Stromal cell of bone marrow (primary cell): ENCODE measurements at regions not wholly inside any gene's neighbourhood (a gene's known extent, or its start where the extent isn't known, plus 50 kb on each side); places are given as distances from the start of the nearest gene placed in this dataset.

Experiments
- DNase-seq: peaks from one replicate; pipeline ENCODE4 v3.0.0-alpha.2; 2012; ENCODE audit warnings: low read depth

DNA sequence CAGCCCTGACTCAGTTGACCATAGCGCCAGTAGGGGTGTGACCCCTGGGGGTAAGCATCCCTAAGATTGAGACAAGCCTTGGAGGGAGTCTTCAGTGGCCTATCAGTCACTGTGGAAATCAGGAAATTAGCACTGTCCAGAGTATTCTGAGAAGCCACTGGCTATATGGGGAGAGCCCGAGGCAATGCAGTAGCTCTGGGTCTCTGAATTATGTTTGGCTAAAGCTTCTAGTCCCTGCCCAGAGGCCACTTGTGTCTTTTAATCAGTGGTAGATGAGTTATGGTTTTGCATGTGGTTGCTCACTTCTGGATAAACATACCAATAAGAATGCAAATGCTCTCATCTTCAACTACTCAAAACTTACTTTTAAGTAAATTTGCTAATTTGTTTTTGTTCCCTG is 100.6 kb upstream of the TOX3 start:
- DNase-seq, result no peak

DNA sequence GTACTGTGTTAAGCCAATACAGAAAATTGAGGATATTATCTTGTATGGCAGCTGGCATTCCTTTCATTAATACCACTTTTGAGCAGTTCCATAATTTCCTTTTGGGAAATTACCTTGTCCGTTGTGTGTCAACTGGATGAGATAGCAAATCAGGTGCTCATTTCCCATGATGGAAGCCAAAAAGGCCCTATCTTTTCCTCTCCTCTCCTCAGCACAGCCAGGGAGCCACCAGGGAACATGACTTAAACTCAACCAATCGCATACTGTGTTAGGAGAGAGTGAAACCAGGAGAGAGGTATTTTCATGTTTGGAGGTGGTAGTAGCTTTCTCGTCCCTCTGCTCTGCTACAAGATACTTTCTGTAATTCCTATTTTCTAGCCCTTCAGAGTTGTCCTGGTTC is 96.1 kb upstream of the TOX3 start:
- no peak for DNase-seq

DNA sequence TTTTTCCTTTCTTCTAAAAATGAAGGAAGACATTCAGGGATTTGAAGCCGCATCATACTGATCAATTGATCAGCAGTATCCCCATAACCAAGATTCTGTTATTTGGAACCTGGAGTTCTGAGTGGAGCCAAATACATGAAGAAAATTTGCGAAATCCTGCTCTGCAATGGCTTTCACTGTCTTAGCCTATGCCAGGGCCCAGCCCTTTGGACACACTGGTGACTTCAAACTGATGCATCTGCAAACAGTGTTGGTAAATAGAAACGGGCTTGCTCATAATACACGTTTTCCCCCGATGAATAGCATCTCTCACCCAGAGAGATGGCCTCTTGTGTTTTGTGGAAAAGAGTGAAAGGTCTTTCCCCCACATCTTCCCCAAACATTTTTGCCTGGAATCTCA is 87.6 kb upstream of the TOX3 start:
- DNase-seq, result no peak

DNA sequence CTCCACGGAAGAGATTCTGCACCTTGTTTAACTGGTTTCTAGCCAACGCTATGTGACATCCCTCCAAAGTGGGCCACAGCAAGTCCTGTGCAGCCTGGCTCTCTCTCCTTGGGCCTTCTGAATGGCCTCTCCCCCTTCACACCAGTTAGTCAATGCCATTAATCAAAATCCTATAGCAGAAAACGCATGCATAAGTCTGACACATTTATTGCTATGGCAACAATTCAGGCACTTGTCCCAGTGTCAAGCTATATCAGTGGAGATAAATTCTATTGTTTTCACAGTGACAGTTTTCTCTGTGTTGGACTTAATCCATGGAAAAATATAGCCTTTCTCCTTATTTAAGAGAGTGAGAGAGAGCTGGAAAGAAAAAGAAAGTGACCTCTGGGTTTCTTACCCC is 87.2 kb upstream of the TOX3 start:
- DNase-seq, result no peak

DNA sequence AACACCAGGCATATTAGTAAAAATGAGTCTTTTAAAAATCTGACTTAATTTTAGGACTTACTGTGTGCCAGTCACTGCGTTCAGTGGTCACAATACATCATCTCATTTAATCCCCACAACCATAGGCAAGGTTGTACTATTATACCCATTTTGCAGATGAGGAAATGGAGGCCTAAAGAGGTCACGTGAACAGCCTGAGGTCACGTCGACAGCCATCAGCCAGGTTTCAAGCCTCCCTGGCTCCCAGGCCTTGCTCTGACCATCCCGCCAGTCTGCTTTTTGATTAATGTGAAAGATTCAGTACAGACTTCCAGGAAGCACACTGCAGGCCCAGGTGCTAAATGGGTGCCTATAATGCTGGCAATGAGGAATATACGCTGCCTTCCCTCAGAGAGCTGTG is 86.3 kb upstream of the TOX3 start:
- DNase-seq, result no peak

DNA sequence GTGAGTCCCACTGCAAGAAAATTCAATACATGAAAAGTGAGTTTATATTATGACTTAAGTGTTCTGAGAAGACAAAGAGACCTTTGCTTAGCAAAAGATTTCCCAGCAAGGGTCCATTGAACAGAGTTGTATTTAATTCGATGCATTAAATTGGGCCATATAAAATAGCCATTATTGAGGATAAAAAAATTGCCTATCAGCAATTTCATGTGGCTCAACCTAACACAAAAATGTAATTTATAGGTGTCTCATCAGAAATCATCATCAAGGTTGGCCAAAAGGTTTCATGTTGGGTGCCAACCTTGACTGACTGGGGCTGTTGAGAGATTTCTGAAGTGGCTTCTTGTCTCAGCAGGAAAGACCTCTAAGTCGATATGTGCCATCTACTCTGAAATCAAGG is 84.8 kb upstream of the TOX3 start:
- no peak for DNase-seq

DNA sequence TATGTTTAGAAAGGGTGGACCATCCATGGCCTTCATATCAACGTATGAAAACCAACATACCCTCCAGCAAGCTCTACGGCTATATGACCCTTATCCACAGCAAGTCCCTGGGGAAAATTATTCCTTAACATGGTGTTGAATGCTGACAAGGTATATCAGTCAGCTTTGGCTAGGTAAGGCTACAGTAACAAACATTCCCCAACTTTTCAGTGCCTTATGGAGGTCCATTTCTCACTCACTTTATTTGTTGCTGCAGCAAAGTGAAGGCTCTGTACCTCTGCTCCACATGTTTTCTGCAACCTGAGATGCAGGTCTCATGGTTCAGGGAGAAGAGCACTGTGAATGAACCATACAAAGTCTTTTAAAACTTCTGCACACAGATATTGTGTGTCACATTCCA is 83.8 kb upstream of the TOX3 start:
- no peak for DNase-seq

DNA sequence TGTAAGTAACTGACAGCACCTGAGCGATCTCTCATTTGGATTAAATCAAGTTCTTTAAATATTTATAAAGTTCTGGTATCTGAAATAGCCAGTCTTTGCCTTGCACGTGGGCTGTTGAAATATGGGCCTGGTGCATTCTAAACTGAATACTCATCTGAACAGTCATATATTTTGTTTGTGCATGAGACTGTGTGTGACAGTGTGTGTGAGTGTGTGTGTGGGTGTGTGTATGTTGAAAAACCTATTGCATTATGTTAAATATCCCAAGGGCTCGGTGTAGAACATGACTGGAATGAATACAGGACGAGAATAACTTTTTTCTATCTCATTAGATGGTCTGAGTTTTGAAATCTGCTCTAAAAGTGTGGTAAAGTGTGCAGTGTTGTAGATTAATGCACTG is 82.4 kb upstream of the TOX3 start:
- no peak for DNase-seq

DNA sequence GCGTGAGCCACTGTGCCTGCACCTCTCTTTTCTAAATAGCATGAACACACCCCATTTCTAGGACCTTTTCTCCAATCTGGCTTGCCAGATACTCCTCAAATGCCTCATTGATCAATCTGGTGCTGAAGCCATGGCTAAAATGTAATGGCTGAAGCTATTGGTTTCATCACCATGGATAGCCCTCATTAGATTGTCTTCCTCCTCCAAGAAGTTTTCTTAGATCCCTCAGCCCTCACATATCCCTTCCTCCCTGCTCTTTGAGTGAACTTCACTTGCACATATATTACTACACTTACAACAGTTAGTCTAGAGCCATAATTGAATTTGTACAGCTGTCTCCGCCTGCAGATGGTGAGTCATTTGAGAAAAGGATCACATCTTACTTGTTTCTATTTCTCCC is 77.9 kb upstream of the TOX3 start:
- no peak for DNase-seq

DNA sequence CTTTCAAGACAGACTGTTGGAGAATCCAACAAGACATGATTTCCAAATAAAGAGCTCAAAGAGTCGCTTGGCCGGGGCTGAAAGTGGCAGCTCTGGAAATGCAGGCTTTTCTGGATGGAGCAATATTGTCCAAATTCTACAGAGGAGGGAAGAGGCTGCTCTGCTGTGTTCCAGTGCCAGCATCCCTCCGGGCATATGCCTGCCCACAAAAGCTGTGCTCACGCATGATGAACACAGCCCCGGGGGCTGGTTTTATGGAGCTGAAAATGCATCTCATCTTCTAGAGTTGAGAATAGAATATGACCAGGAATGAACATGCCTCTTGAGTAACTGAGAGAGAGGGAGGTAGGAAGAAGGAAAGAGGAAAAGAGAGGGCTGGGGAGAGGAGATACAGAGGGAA is 74.7 kb upstream of the TOX3 start:
- no peak for DNase-seq

DNA sequence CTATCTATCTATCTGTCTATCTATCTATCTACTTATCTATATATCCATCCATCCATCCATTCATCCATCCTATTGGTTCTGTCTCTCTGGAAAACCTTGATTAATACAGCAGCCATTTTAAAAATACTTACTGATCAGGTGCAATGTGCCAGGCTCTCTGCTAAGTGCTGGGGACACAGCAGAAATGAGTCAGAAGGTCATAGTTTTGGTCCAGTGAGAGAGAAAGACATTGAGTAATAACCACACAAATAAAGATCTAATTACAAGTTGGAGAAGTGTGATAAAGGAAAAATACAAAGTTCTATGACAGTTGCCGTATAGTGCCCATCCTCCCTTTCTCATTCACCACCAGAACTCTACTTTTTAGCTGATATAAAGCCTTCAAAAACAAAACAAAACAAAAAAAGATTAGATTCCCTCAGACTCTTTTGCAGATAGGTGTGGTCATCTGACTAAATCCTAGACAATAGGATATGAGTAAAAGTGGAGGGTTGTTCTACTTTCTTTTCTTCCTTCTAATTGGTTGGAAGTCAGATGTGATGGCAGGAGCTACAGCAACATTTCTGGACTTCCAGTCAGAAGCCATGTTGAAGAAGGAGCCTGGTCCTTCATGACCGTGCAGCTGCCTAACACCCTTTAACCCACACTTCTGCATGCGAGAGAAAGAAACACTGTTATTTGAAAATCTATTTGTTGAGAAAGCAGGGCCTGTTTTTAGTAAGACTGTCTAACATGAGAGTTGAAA is 72.0 kb upstream of the TOX3 start:
- no peak for DNase-seq

DNA sequence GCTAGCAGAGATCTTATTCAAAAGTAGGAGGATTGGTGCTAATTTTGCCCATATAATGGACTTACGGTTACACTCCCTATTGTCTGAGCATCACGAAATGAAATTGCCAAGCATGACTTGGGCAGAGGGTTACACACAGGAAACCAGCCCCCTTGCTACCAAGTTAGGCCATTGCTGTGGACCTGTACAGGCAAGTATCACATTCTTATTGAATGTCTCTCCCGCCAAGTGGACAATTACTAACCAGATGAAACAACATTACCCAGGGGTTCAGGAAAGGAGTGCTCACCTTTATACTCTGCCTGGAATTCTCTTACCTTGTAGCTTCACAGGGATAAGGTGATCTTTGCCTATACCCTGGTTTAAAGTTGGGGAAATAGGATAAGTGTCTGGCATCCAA is 70.6 kb upstream of the TOX3 start:
- no peak for DNase-seq

DNA sequence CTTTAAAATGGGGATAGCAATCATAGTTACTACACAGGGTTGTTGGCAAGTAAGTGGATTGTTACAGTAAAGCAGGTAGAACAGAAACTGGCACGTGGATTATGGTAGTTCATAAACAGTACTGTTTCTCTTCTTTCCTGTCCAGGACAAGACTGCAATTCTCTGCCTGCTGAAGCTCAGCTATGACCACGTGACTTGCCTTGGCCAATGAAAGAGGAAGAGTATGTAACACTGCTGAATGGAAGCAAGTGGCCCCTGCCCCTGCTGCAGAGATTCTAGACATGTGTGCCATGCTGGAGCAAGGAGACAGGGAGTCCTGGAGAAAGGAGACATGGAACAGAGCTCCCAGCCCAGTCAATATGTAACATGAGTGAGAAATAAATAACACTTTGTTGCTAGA is 66.6 kb upstream of the TOX3 start:
- DNase-seq, result no peak

DNA sequence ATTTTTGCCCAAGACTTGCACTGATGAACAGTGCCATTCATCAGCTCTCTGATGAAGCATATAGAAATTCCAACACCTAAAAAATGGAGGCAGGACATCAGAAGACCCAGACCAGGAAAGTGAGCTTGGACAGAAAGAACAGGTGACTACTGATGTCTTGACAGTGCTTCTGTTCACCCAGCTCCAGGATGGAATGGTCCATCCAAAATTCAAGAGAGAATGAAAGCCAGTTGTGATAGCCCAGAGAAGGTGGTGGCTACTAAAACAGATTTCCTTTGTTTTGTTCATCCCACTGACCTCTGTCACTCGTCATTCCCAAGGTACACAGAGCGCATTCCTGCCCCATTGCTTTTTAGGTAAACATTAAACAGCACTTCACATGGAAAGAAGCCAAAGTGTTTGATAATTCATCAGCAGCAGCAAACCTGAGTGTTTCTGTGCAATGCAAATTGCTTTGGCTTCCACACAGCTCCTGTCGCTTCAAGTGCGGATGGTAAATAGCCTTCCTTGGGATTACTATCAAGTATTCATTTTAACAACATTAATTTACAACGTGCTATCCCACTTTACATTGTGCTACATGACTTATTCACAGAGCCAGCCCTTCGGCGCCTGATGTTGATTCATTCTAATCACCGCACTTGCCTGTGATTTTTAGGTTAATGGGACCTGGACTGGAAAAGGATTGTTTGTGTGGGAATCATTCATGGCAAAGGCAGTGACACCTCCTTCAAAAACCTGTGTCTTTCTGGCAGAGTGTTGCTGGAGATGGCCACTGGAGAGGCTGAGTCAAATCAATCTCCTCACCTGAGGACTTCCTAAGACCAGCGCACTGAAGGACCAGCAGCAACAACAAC is 65.1 kb upstream of the TOX3 start:
- no peak for DNase-seq

DNA sequence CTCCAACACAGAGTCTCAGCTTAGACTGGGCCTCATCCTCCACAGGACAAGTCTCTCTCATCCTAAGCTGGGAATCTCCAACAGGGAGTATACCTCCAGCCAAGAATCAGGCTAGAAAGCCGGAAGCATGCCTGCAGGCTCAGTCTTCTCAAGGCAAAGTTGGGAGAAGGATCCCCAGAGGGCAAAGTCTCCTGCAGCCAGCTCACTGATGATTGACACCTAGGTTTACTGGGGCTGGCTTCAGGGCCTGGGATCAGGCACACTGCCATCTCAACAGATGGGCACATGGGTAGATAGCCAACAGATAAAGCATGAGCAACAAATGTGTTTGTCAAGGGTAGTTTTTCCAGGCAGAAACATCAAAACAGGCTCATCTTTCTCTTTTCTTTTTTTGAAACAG is 56.1 kb upstream of the TOX3 start:
- no peak for DNase-seq

DNA sequence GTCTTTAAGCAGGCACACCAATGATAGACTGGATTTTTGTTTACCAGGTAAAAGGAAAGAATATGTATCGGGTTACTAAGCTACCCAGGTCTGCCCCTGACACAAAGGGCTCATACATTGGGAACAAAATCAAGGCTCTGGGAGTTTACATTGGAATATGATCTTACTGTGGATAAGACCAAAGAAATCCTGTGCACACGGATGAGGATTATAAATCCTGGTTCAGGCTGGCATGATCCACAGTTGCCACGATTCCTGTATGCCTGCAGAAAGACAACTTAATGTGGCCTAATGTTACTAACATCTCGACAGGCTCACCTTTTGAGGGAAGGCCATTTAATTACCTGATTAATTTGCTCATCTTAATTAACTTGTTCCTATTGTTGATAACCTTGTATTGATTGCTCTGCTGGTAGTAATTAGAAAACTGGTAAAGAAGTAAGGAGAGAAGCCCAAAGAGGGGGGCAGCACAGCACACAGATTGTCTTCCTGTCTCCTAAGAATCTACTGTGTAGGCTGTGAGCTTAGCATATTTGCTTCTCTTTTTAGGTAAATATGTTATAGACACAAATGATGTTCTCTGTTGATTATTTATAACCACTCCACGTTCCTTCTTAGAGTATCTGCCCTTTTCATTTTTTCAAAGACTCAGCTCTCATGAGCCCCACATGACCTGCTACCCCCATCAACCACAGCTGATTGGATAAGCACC is 51.0 kb upstream of the TOX3 start:
- no peak for DNase-seq

DNA sequence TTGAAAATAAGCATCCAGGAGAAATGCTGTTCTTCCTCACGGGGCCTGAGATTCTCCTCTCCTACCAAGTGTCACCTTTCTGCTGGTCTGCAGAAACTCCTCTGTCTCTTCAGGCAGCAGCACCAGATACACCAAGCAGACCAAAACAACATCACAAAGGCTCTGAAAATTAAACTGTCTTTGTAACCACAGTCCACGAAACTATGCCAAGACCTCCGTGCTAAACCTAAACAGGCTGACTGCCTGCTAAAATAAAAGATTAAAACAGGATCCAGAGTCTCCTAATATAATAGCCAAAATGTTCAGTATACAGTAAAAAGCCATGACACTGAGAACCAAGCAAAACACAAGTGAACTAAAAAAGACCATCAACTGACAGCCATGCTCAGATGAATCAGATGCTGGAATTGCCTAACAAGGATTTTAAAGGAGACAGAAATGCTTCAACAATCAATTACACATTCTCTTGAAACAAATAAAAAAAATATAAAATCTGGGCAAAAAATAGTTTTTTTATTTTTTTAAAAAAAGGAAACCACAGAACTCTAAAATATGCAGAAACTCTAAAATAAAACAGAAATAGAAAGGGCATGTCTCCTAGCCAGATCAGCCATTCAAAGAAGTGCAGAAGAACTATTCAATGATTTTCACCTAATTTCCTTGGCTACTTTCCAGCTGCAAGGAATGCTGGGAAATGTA is 50.3 kb upstream of the TOX3 start:
- DNase-seq, result no peak
